Tibial nerve (tissue), 4 donors: ENCODE measurements at regions not wholly inside any gene's neighbourhood (a gene's known extent, or its start where the extent isn't known, plus 50 kb on each side); places are given as distances from the start of the nearest gene placed in this dataset.

Experiments
- DNase-seq, 2 donors: peaks; one replicate each; pipeline ENCODE4 v3.0.0-alpha.2; 2019; ENCODE audit warnings: low spot score in 2 of 2
- H3K27ac ChIP-seq, 4 donors: fragments of 200-600 bp; sonication (generic) in 3 of 4; one replicate each; pipeline ENCODE4 v1.5.1; 2017 to 2019; ENCODE audit warnings: mild to moderate bottlenecking in 1 of 4
- H3K27me3 ChIP-seq, 2 donors: fragments of 200-600 bp; sonication (generic) in 1 of 2; one replicate each; pipeline versions ENCODE4 v1.5.1 to v1.6.0; 2017 to 2019
- H3K36me3 ChIP-seq, 3 donors: fragments of 200-600 bp; sonication (generic); one replicate each; pipeline ENCODE4 v1.5.1; 2018 to 2019
- H3K4me1 ChIP-seq, 4 donors: fragments of 200-600 bp; sonication (generic) in 3 of 4; one replicate each; pipeline ENCODE4 v1.5.1; 2017 to 2019
- H3K4me3 ChIP-seq, 4 donors: fragments of 200-600 bp; sonication (generic) in 3 of 4; one replicate each; pipeline ENCODE4 v1.5.1; 2017 to 2019; ENCODE audit warnings: mild to moderate bottlenecking in 1 of 4, moderate library complexity in 1 of 4
- H3K9me3 ChIP-seq, 4 donors: fragments of 200-600 bp; sonication (generic) in 3 of 4; one replicate each; pipeline ENCODE4 v1.5.1; 2017 to 2019
- EP300 ChIP-seq, 2 donors: sonication (generic); formaldehyde crosslinking; IDR thresholded peaks; one replicate each; pipeline ENCODE4 v1.6.1; 2017; ENCODE audit warnings: antibody characterized with exemption in 2 of 2, mild to moderate bottlenecking in 1 of 2
- POLR2A ChIP-seq, 2 donors: fragments of 450-650 bp; IDR thresholded peaks; one replicate each; pipeline ENCODE4 v1.6.1; 2017; ENCODE audit warnings: antibody characterized with exemption in 2 of 2, mild to moderate bottlenecking in 2 of 2, moderate library complexity in 2 of 2
- WGBS, 2 donors: methylation state at CpG; one replicate each; pipeline ENCODE4 v1.1.5; 2018; 5-methylcytosine and 5-hydroxymethylcytosine counted together
- TF ChIP-seq, protein P1 (sequence below), 5 experiments: fragments of 200-600 bp in 3 of 5; fragments of 450-650 bp in 2 of 5; sonication (generic) in 3 of 5; IDR thresholded peaks; one replicate each; pipeline ENCODE4 v1.5.1; 2016 to 2019; ENCODE audit warnings: antibody characterized with exemption in 5 of 5, mild to moderate bottlenecking in 3 of 5, moderate library complexity in 2 of 5

DNA sequence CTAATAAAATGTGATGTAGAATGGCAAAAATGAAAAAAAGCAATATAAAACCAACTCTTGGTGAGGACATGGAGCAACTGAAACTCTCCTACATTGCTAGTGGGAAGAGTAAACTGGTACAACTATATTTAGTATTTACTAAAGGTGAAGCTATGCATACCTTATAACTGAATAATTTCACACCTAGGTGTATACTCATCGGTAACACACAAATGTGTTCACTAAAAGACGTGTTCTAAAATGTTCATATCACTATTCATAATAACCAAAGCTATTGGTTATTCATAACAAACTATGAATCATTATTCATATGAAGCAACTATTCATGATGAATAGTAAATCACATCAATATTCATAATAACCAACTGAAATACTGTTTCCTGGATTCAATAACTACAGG lies 1030.3 kb downstream of the ROBO2 start:
- Histone ChIP-seq H3K36me3 (no peaks in the 10 kb centered on the region), H3K27ac (no peak overlapping the region), H3K9me3 (no peaks in the 10 kb centered on the region), H3K27me3 (no peaks in the 10 kb centered on the region), H3K4me1 (no peaks in the 10 kb centered on the region), H3K4me3 (no peak overlapping the region)
- TF ChIP-seq EP300 (IDR thresholded peaks at IDR 0.05) (no peak), POLR2A (IDR thresholded peaks at IDR 0.05) (no peak)
- TF ChIP-seq, protein P1, sequence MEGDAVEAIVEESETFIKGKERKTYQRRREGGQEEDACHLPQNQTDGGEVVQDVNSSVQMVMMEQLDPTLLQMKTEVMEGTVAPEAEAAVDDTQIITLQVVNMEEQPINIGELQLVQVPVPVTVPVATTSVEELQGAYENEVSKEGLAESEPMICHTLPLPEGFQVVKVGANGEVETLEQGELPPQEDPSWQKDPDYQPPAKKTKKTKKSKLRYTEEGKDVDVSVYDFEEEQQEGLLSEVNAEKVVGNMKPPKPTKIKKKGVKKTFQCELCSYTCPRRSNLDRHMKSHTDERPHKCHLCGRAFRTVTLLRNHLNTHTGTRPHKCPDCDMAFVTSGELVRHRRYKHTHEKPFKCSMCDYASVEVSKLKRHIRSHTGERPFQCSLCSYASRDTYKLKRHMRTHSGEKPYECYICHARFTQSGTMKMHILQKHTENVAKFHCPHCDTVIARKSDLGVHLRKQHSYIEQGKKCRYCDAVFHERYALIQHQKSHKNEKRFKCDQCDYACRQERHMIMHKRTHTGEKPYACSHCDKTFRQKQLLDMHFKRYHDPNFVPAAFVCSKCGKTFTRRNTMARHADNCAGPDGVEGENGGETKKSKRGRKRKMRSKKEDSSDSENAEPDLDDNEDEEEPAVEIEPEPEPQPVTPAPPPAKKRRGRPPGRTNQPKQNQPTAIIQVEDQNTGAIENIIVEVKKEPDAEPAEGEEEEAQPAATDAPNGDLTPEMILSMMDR (IDR thresholded peaks at IDR 0.05): no peak
- DNase-seq: no peak
- WGBS, 2 donors: 93 to 94% methylated on average over 2 of the region's 2 CpGs

DNA sequence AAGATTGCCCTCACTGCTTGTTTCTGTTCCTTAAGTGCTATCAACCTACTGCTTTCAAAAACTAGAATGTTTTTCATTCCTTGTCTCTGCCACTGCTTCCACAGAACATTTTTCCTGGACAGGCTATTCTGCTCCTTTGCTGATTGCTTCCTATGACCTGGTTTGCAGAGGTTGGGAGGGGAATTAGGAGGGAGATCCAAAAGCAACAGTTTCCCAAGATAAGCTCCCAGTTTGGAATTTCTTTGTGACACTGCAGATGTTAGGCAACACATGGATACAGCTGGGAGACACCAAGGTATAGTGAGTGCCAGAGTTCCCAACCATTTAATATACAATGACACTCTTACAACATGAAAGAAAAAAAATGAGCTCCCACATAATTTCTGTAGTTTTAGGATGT lies 1036.5 kb downstream of the ROBO2 start:
- Histone ChIP-seq H3K9me3 (no peaks in the 10 kb centered on the region), H3K4me3 (no peak overlapping the region), H3K36me3 (no peaks in the 10 kb centered on the region), H3K4me1 (no peaks in the 10 kb centered on the region), H3K27ac (no peak overlapping the region), H3K27me3 (no peaks in the 10 kb centered on the region)
- no peak for DNase-seq
- TF ChIP-seq EP300 (IDR thresholded peaks at IDR 0.05) (no peak), POLR2A (IDR thresholded peaks at IDR 0.05) (no peak)
- TF ChIP-seq, protein P1 (IDR thresholded peaks at IDR 0.05): no peak

DNA sequence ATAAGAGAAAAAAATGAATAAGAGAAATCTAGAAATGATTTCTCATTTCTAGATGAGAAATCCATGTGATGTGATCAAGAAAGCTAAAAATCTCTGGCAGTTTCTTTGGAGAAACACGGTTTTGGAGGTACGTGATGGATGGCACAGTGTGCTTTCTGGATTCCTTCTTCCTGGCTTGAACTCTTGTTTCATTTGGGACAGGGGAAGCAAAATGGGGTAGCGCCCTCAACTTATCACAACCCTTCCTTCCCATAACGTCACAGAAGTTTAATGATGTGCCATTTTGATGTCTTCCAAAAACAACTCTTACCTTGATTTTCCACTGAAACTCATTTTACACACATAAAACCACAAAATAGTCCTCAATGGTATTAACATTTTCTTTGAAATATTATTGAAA lies 1037.3 kb downstream of the ROBO2 start:
- no peak for DNase-seq
- H3K27me3 ChIP-seq: no peaks in the 10 kb centered on the region
- H3K27ac ChIP-seq: no peak overlapping the region
- no peaks in the 10 kb centered on the region for H3K36me3 ChIP-seq
- H3K4me3 ChIP-seq: no peak overlapping the region
- no peaks in the 10 kb centered on the region for H3K4me1 ChIP-seq
- no peaks in the 10 kb centered on the region for H3K9me3 ChIP-seq
- WGBS, 2 donors: 75 to 79% methylated on average over 4 of the region's 4 CpGs
- TF ChIP-seq, protein P1 (IDR thresholded peaks at IDR 0.05): no peak
- no peak for TF ChIP-seq EP300 (IDR thresholded peaks at IDR 0.05)
- TF ChIP-seq POLR2A (IDR thresholded peaks at IDR 0.05): no peak

DNA sequence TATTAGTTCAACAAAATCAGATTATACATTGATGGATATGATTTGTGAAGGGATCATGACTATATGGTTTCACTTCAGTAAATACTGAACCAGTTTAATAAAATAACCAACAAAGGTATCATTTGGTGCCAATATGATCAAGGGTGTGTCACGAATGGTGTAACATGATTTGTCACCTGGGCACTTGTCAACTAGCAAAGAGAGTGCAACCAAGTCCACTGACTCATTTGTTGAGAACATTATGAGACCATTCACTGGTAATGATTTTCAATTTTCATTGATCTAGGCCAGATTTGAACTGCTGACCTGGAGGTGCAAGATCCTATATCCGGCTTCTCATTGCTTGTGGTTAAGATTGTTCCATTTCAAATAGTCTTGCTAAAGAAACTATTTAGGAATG lies 1037.9 kb downstream of the ROBO2 start:
- TF ChIP-seq EP300 (IDR thresholded peaks at IDR 0.05) (no peak), POLR2A (IDR thresholded peaks at IDR 0.05) (no peak)
- TF ChIP-seq, protein P1 (IDR thresholded peaks at IDR 0.05): no peak

DNA sequence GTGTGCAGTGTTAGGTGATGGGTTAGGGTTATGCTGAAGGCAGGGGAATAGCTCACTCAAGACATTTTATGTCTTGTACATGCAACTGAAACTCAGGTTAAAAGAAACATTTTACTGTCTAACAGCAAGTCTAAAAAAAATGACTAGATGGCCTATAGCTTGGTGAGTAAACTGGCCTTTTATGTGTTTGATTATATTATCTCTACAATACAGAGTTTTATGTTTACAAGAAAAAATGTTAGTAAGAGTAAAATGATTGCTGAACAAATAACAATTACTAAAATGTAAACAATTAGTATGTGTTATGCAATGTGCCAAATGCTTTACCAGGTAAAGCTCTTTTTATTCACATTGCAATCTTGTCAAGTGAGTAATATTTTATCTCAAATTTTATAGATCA lies 1039.6 kb downstream of the ROBO2 start:
- Histone ChIP-seq H3K36me3 (no peaks in the 10 kb centered on the region), H3K4me1 (no peaks in the 10 kb centered on the region), H3K9me3 (no peaks in the 10 kb centered on the region), H3K27me3 (no peaks in the 10 kb centered on the region), H3K4me3 (no peak overlapping the region), H3K27ac (no peak overlapping the region)
- TF ChIP-seq, protein P1 (IDR thresholded peaks at IDR 0.05): no peak
- TF ChIP-seq POLR2A (IDR thresholded peaks at IDR 0.05) (no peak), EP300 (IDR thresholded peaks at IDR 0.05) (no peak)
- DNase-seq: no peak

More for the DNA sequence above, 1037.9 kb downstream of the ROBO2 start:
- H3K27ac ChIP-seq: no peak overlapping the region
- 89 to 92% methylated on average over 2 of the region's 2 CpGs for WGBS, 2 donors
- no peak overlapping the region for H3K4me3 ChIP-seq
- no peaks in the 10 kb centered on the region for H3K4me1 ChIP-seq
- H3K9me3 ChIP-seq: no peaks in the 10 kb centered on the region
- no peaks in the 10 kb centered on the region for H3K27me3 ChIP-seq
- H3K36me3 ChIP-seq: no peaks in the 10 kb centered on the region
- DNase-seq: no peak
